NCI-H345 treated with DMSO at 0.1 percent for 48 hours (cell line): ENCODE measurements at regions not wholly inside any gene's neighbourhood (a gene's known extent, or its start where the extent isn't known, plus 50 kb on each side); places are given as distances from the start of the nearest gene placed in this dataset.

ENCODE experiments used
- DNase-seq: peaks from one replicate; lab custom pipeline; 2025; ENCODE audit not compliant: unreplicated experiment; lab: John Stamatoyannopoulos, UW

- DNase-seq, result no peak
Observed at GRCh38 chr10:21264271-21264670, 261.2 kb downstream of the SKIDA1 start.

- DNase-seq, result no peak
Observed at GRCh38 chr10:21263839-21264238, 261.6 kb downstream of the SKIDA1 start.

GRCh38 chr10:21263263-21263803 is 262.1 kb downstream of the SKIDA1 start:
- DNase-seq, result no peak

- no peak for DNase-seq
Observed at GRCh38 chr10:21261842-21262294, 263.6 kb downstream of the SKIDA1 start.

DNA sequence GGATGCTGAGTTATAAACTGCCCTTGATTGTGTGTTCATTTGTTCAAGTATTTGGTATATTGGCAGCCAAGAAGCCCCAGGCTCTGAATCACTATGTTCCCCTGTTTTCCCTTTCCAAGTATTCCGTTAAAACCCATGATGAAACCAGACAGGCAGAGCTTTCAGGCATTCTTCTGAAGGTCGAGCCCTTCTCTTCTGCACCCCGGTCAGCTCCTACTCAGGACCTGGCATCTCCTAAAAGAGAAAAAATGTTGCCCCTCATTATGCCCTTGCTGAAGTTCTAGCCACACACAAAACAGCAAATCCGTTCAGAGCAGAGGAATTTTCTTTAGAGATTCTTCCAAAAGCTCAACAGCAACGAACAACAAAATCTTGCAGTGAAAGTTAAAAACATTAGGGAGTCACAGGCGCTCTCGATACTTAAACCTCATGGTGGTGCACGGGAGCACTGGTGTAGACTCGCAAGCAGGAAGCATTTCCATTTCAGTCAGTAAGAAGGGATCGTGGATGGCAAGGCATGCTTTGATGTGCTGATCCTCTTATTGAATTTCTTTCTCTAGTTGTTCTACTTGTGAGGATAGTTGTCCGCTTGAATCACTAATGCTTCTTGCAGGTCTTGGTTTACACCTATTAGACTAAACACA is 264.9 kb downstream of the SKIDA1 start:
- DNase-seq, result no peak

DNA sequence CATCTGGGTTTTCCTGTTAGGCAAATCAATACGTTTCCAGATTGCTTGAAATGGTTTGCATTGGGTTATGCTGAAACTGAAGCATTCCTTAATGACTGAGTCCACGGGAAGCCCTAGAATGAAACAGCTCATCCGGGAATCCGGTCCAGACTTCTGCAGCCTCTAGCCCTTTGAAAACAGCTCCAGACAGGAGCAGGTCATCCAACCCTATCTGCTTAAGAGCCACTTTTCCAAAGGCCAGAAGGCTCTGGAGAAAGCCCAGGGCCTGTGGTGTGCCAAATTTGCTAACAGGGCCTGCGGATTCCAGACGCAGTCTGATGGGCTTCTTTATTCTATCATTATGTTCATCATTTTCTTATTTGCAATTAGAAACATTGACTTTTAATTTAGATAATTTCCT is 265.4 kb downstream of the SKIDA1 start:
- no peak for DNase-seq

GRCh38 chr10:21257919-21258318 is 267.6 kb downstream of the SKIDA1 start:
- no peak for DNase-seq

DNA sequence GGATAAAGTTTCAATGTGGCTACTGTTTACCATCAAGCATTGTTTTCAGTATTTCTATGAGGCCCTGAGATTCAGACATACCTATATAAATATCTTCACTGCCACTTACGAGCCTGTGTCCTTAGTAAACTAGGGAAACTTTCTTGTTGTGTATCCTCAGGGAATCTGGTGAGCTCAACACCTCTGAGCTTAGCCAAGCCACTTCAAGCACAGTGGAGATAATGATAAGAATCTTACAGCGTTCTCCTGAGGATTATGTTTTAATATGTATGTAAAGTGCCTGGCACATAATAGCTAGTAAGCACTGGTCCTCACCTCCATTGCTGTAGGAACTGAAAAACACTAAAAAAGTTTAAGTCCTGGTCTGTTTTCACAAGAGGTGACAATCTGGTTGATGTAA is 268.3 kb downstream of the SKIDA1 start:
- no peak for DNase-seq

- no peak for DNase-seq
Observed at GRCh38 chr10:21249435-21249834, 276.0 kb downstream of the SKIDA1 start.

DNA sequence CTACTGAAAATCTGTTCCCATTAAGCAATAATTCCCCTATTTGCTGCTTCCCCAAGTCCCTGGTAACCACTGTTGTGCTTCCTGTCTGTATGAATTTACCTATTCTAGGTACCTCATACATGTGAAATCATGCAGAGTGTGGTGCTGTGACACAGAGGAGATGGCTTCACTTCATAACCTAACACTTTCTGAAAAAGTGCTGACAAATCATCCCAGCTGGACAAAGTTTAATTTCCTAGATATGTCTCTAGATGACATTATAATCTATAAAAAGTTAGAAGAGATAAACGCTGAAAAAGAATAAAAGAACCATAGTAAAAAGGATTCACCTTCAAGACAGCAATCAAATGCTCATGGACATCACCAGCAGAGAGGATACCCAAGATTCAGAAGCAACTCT is 277.9 kb downstream of the SKIDA1 start:
- DNase-seq, result no peak

GRCh38 chr10:21246178-21246577 is 279.3 kb downstream of the SKIDA1 start:
- no peak for DNase-seq

DNA sequence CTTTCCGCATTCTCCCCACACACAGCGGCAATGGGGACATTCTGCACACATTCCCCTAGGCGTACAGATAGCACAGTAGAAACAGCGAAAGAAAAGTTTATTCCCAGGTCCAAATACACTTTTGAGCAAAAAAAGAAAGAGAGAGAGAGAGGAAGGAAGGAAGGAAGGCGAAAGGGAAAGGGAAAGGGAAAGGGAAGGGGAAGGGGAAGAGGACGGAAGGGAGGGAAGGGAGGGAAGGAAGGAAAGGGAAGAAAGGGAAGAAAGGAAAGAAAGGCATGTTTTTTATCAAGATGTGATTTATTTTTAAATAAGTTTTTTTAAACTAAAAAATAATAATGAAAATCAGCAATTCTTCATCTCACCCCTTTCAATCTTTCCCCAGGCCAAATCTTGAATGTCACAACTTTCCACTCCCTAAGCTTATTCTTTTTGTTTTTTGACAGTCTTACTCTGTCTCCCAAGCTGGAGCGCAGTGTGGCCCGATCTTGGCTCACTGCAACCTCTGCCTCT is 281.7 kb downstream of the SKIDA1 start:
- DNase-seq, result no peak

GRCh38 chr10:21242915-21243314 is 282.6 kb downstream of the SKIDA1 start:
- DNase-seq, result no peak

GRCh38 chr10:21238717-21239116 is 286.8 kb downstream of the SKIDA1 start:
- DNase-seq, result no peak

DNA sequence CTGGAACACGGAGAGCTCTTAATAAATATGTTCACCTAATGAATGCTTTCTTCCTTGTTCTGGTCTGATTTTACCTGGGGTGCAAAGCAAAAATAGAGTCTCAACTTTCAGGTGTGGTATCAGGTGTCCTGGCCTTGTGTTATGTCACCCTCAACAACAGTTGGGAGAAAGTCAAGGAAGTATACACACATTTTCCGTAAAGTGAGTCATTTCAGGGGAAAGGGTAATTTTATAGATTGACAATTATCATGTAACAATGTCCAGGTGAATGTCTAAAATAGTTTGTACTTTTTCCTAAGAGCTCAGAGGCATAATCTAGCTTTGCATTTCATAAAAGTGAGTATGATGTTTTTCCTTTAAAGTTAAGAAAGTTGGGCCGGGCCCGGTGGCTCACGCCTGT is 287.4 kb downstream of the SKIDA1 start:
- no peak for DNase-seq

GRCh38 chr10:21234761-21235160 is 290.7 kb downstream of the SKIDA1 start:
- no peak for DNase-seq

GRCh38 chr10:21230219-21230618 is 295.3 kb downstream of the SKIDA1 start:
- DNase-seq, result no peak

DNA sequence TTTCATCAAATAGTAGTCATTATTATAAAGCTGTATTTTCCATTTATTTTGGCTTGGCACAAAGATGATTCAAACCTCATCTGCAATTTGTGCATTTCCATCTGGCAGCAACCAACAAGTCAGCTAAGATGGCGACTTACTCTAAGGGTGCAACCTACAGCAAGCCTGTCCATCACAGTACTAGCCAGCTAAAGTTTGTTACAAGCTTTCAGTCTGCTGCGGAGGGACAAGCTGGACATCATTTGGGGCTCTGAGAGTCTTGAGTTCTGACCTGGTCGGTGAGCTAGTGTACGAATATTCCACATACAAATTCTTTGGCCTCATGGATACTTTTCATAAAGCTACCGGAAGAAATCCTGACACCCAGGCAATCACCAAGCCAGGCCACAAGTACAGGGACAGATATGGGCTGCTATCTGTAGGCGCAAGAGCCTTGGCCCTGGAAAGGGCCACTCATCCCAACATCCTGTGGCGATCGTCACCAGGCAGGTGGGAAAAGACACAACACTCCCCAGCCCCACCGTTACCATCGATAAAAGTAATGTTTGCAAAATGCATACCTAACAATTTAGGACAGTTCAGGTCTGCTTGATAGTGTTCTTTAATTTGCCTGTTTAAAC is 307.6 kb downstream of the SKIDA1 start:
- DNase-seq, result no peak

DNA sequence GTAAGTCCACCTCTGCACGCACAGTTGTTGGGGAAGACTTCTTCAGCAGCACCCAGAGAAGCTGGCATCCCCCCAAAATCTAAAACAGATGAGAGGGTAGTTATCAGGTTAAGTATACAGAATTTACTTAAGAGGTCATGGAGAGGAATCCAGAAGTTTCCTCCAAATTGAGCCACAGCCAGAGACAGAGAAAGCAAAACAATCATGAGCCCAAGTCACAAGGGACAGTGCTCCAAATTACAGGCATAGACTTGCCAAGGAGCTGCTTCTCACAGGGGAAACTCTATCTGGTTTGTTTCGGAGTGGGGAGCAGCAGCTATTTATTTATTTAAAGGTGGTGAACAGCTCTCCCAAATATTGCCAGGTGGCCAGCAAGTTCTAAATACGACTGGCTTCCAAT is 308.4 kb downstream of the SKIDA1 start:
- no peak for DNase-seq

- DNase-seq, result no peak
Observed at GRCh38 chr10:21214329-21214728, 311.2 kb downstream of the SKIDA1 start.

DNA sequence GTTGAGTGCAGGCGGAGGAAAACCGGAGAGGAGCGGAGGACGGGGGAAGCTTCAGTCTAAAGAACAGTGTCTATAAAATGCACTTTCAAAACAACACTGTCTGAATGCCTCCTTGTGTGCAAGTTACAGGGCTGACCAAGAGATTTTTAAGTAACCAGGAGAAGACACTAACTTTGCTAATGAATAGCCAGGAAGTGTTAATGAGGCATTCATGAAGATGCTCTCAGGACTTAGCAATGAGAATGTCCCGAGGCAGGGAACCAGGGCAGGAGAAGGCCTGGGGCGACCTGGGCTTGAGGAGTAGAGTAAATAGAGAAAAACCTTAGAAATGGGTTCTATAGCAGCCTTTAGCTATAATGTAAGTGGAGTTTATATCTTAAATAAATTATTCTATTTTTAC is 312.1 kb downstream of the SKIDA1 start:
- DNase-seq, result no peak

DNA sequence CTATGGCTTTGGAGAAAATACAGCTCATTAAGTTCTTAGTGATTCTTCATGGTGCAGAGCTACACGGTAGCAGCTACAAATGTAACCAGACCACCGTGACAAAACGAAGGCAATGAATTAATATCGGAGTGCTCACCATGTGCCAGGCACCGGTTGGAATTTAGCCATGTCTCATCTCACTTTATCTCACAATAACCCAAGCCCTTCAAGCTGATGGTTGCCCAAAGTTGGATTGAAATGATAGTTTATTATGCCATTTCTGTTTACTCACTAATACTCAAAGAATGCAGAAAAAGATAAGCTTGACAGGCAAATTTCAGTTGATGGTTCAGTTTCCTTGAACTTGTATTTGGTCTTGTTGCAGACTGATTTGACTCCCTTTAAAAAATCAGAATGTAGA is 312.6 kb downstream of the SKIDA1 start:
- DNase-seq, result no peak

- no peak for DNase-seq
Observed at GRCh38 chr10:21212348-21212747, 313.1 kb downstream of the SKIDA1 start.
